Esophagus muscularis mucosa (tissue), 4 donors: ENCODE measurements at regions not wholly inside any gene's neighbourhood (a gene's known extent, or its start where the extent isn't known, plus 50 kb on each side); places are given as distances from the start of the nearest gene placed in this dataset.

Experiments
- DNase-seq: peaks from one replicate; pipeline ENCODE4 v3.0.0-alpha.2; 2017; ENCODE audit errors: extremely low spot score
- H3K27ac ChIP-seq, 4 donors: fragments of 200-600 bp; sonication (generic); replicated peaks in 1 of 4; 1 replicate in 3 of 4; 2 replicates in 1 of 4; pipeline ENCODE4 v1.5.1; 2016 to 2019; ENCODE audit warnings: mild to moderate bottlenecking in 1 of 4
- H3K27me3 ChIP-seq, 4 donors: fragments of 200-600 bp; sonication (generic); one replicate each; pipeline versions ENCODE4 v1.5.1 to v1.6.0; 2016 to 2019
- H3K36me3 ChIP-seq, 4 donors: fragments of 200-600 bp; sonication (generic); one replicate each; pipeline ENCODE4 v1.5.1; 2016 to 2019
- H3K4me1 ChIP-seq, 4 donors: fragments of 200-600 bp; sonication (generic); one replicate each; pipeline ENCODE4 v1.5.1; 2016 to 2019
- H3K4me3 ChIP-seq, 4 donors: fragments of 200-600 bp; sonication (generic); 1 replicate in 2 of 4; 2 replicates in 2 of 4; pipeline ENCODE4 v1.5.1; 2016 to 2019; ENCODE audit warnings: mild to moderate bottlenecking in 4 of 4, moderate library complexity in 1 of 4
- H3K9me3 ChIP-seq, 4 donors: fragments of 200-600 bp; sonication (generic); 1 replicate in 3 of 4; 2 replicates in 1 of 4; pipeline ENCODE4 v1.5.1; 2016 to 2019
- EP300 ChIP-seq: sonication (generic); formaldehyde crosslinking; IDR thresholded peaks from one replicate; pipeline ENCODE4 v1.6.1; 2017; ENCODE audit warnings: antibody characterized with exemption
- POLR2A ChIP-seq: fragments of 450-650 bp; IDR thresholded peaks from one replicate; pipeline ENCODE4 v1.6.1; 2017; ENCODE audit warnings: antibody characterized with exemption, moderate library complexity, mild to moderate bottlenecking, low read depth
- POLR2AphosphoS5 ChIP-seq, 2 donors: sonication (generic); formaldehyde crosslinking; IDR thresholded peaks; one replicate each; pipeline ENCODE4 v1.6.1; 2017; ENCODE audit warnings: antibody characterized with exemption in 2 of 2
- WGBS: methylation state at CpG from one replicate; pipeline ENCODE4 v1.1.5; 2018; 5-methylcytosine and 5-hydroxymethylcytosine counted together
- intact Hi-C: fragments of 100-400 bp; cut with DNase I; formaldehyde crosslinking; loops from one replicate; pipeline ENCODE4 v1.15.1; 2023
- TF ChIP-seq, protein P1 (sequence below), 3 experiments: fragments of 200-600 bp in 2 of 3; fragments of 450-650 bp in 1 of 3; sonication (generic) in 2 of 3; IDR thresholded peaks; one replicate each; pipeline ENCODE4 v1.5.1; 2017 to 2019; ENCODE audit warnings: antibody characterized with exemption in 3 of 3, mild to moderate bottlenecking in 2 of 3, moderate library complexity in 1 of 3

DNA sequence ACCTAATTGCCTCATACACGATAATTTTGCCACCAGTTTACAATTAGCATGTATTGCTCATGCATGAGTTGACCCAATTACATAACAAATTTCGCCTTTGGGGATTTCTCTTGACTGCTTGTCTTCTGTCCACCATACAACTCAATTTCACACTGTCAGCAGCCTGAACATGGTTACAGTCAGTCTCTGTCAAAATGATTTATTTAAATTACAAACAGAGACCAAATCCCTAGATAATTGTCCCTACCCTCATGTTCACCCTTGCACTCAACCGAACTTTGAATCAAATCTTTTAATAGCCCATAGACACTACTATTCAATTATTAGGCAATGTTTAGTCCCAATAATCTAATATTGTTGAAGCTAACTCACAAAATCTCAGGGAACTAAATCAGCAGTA, 59.7 kb upstream of the NEBL start:
- no peak overlapping the region for H3K27ac ChIP-seq
- H3K9me3 ChIP-seq: no peaks in the 10 kb centered on the region
- no peak for DNase-seq
- H3K27me3 ChIP-seq: no peaks in the 10 kb centered on the region
- WGBS: 52% methylated on average over 3 of the region's 3 CpGs
- H3K36me3 ChIP-seq: no peaks in the 10 kb centered on the region
- no peak overlapping the region for H3K4me3 ChIP-seq
- H3K4me1 ChIP-seq: no peaks in the 10 kb centered on the region
- intact Hi-C loops: no loop called here
- TF ChIP-seq POLR2A (no peak), EP300 (no peak), POLR2AphosphoS5 (IDR thresholded peaks at IDR 0.05) (no peak)
- TF ChIP-seq, protein P1, sequence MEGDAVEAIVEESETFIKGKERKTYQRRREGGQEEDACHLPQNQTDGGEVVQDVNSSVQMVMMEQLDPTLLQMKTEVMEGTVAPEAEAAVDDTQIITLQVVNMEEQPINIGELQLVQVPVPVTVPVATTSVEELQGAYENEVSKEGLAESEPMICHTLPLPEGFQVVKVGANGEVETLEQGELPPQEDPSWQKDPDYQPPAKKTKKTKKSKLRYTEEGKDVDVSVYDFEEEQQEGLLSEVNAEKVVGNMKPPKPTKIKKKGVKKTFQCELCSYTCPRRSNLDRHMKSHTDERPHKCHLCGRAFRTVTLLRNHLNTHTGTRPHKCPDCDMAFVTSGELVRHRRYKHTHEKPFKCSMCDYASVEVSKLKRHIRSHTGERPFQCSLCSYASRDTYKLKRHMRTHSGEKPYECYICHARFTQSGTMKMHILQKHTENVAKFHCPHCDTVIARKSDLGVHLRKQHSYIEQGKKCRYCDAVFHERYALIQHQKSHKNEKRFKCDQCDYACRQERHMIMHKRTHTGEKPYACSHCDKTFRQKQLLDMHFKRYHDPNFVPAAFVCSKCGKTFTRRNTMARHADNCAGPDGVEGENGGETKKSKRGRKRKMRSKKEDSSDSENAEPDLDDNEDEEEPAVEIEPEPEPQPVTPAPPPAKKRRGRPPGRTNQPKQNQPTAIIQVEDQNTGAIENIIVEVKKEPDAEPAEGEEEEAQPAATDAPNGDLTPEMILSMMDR (IDR thresholded peaks at IDR 0.05): no peak

DNA sequence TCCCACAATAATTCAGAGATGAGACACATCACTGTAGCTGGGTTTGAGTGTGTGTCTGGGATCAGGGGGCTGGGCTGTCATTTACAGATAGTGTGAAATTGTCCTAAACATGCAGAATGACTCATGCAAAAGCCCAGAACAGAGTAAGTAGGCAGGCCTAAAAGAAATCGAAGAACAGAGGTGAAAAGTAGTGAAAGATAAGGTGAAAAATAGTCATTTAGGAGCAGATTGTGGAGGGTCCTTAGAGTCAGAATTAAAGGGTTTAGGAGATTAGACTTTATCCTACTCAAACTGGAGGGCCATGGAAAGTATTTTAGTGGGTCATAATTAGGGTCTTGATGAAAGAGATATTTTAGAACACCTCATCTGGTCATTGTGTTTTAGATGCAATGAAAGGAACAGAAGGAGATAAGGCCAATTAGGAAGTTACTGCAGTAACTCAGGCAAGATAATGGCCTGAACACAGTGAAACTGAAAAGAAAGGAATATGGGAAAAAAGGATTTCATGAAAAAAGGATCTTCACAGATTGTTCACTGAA, 58.3 kb upstream of the NEBL start:
- Histone ChIP-seq H3K27ac (no peak overlapping the region), H3K9me3 (no peaks in the 10 kb centered on the region), H3K4me1 (no peaks in the 10 kb centered on the region), H3K27me3 (no peaks in the 10 kb centered on the region), H3K4me3 (no peak overlapping the region), H3K36me3 (no peaks in the 10 kb centered on the region)
- no peak for DNase-seq
- TF ChIP-seq, protein P1 (IDR thresholded peaks at IDR 0.05): no peak
- TF ChIP-seq EP300: no peak
- no peak for TF ChIP-seq POLR2A
- no peak for TF ChIP-seq POLR2AphosphoS5 (IDR thresholded peaks at IDR 0.05)
- intact Hi-C loops: no loop called here
- WGBS: 49% methylated on average over 1 of the region's 1 CpG

DNA sequence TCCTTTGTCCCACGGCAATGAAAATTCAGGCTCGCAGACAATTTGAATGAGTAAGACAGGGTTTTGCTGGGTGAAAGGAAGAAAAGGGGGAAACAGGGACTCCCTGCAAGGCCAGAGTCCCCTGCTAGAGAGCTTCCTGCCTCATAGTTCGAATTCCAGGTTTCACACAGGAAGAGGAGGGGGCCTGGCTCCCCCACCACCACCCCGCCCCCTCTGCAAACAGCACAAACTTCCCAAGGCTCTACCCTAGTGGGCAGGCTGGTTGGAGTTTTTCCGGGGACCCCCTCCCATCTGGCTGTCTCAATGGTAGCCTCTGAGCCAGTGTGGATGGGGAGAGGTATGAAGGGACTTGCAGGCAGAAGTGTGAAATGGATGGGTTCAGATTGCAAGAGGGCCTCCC, 57.4 kb upstream of the NEBL start:
- DNase-seq: peak; percentile 85
- TF ChIP-seq POLR2AphosphoS5 (IDR thresholded peaks at IDR 0.05): no peak
- TF ChIP-seq EP300: no peak
- TF ChIP-seq, protein P1 (IDR thresholded peaks at IDR 0.05): no peak
- TF ChIP-seq POLR2A: no peak
- 66% methylated on average over 5 of the region's 5 CpGs for WGBS
- Histone ChIP-seq H3K4me1 (no peaks in the 10 kb centered on the region), H3K36me3 (no peaks in the 10 kb centered on the region), H3K4me3 (no peak overlapping the region), H3K27ac (no peak overlapping the region), H3K9me3 (no peaks in the 10 kb centered on the region), H3K27me3 (no peaks in the 10 kb centered on the region)
- intact Hi-C loops: no loop called here

DNA sequence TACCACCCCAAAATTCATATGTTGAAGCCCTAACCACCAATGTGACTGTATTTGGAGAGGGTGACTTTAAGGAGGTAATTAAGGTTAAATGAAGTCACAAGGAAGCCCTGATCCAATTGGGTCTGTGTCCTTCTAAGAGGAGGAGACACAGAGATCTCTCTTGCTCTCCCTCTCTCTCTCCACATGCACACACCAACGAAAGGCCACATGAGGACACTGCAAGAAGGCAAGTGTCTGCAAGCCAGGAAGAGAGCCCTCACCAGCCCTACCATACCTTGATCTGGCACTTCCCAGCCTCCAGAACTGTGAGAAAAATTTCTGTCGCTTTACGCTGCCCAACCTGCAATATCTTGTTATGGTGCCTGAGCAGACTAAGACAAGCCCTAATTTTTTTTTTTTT, 56.0 kb upstream of the NEBL start:
- Histone ChIP-seq H3K36me3 (no peaks in the 10 kb centered on the region), H3K4me1 (no peaks in the 10 kb centered on the region), H3K27ac (no peak overlapping the region), H3K9me3 (no peaks in the 10 kb centered on the region), H3K4me3 (no peak overlapping the region), H3K27me3 (no peaks in the 10 kb centered on the region)
- 97% methylated on average over 3 of the region's 3 CpGs for WGBS
- TF ChIP-seq EP300 (no peak), POLR2A (no peak)
- peak; percentile 26 for DNase-seq
- intact Hi-C loops: no loop called here

DNA sequence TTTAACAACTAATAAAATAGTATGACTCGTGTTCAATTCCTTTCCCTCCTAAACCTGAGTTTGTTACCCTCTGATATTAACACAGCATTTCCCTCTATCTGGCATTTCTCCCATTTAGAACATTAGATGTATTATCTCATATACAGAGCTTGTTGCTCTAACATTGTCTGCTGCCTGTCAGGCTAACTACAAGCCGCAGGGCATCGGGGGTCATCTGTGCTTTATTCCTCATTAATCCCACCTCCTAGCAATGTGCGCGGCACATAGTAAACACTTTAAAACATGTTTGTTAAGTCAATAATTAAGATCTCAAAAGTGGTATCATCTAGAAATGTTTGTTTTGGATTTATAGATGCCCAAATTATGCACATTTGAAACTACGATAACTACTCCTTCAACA, 52.9 kb upstream of the NEBL start:
- WGBS: 72% methylated on average over 6 of the region's 6 CpGs
- intact Hi-C loops: no loop called here
- TF ChIP-seq, protein P1 (IDR thresholded peaks at IDR 0.05): no peak
- TF ChIP-seq POLR2AphosphoS5 (IDR thresholded peaks at IDR 0.05): no peak
- TF ChIP-seq EP300: no peak
- no peak for TF ChIP-seq POLR2A

More for the DNA sequence above, 52.9 kb upstream of the NEBL start:
- Histone ChIP-seq H3K4me1 (no peaks in the 10 kb centered on the region), H3K27ac (no peak overlapping the region), H3K36me3 (no peaks in the 10 kb centered on the region), H3K27me3 (no peaks in the 10 kb centered on the region), H3K4me3 (no peak overlapping the region), H3K9me3 (no peaks in the 10 kb centered on the region)
- DNase-seq: peak; percentile 39
